ENCODE measurements at regions not wholly inside any gene's neighbourhood (a gene's known extent, or its start where the extent isn't known, plus 50 kb on each side); places are given as distances from the start of the nearest gene placed in this dataset.

GRCh38 chr7:26992670-26993069 lies 103.1 kb downstream of the HOXA1 start:
- TF ChIP-seq CTCF (IDR thresholded peaks at IDR 0.05; ENCODE audit: low read length) (no peak), EZH2 (optimal IDR thresholded peaks at IDR 0.05; ENCODE audit: low read depth, low read length) (no peak)
